ENCODE measurements at regions not wholly inside any gene's neighbourhood (a gene's known extent, or its start where the extent isn't known, plus 50 kb on each side); places are given as distances from the start of the nearest gene placed in this dataset.
"Not testable (repeated sequence)": the region's sequence is repeated elsewhere in the genome, so short reads cannot be mapped to it uniquely, and the experiment has no call there.

- WGBS, 3 donors = 32 to 60% (median 35%) methylated on average over 7 of the region's 7 CpGs
- H3K27ac ChIP-seq (ENCODE audit: low read depth, low read length) = no peak overlapping the region
These were observed 51.5 kb upstream of the MAP3K1 start for GRCh38 chr5:56763711-56764466.

- H3K27ac ChIP-seq (ENCODE audit: low read depth, low read length) = no peak overlapping the region
- WGBS, 3 donors = 86 to 92% (median 89%) methylated on average over 1 of the region's 1 CpG
These were observed 52.2 kb upstream of the MAP3K1 start for GRCh38 chr5:56763182-56763581.

- H3K27ac ChIP-seq (ENCODE audit: low read depth, low read length) = no peak overlapping the region
- WGBS, 3 donors = 51 to 85% (median 58%) methylated on average over 4 of the region's 4 CpGs
These were observed 54.0 kb upstream of the MAP3K1 start for GRCh38 chr5:56761151-56761885.

GRCh38 chr5:56760723-56761122, 54.6 kb upstream of the MAP3K1 start:
- WGBS, 3 donors = 69 to 85% (median 71%) methylated on average over 5 of the region's 5 CpGs
- H3K27ac ChIP-seq (ENCODE audit: low read depth, low read length) = no peak overlapping the region

- 26 to 63% (median 60%) methylated on average over 4 of the region's 4 CpGs for WGBS, 3 donors
- H3K27ac ChIP-seq (ENCODE audit: low read depth, low read length) = no peak overlapping the region
These were observed 55.7 kb upstream of the MAP3K1 start for GRCh38 chr5:56759521-56760216.

GRCh38 chr5:56757077-56757476, 58.3 kb upstream of the MAP3K1 start:
- no peak overlapping the region for H3K27ac ChIP-seq (ENCODE audit: low read depth, low read length)
- WGBS, 3 donors = 70 to 88% (median 87%) methylated on average over 5 of the region's 5 CpGs

GRCh38 chr5:56755036-56755555, 60.3 kb upstream of the MAP3K1 start:
- H3K27ac ChIP-seq (ENCODE audit: low read depth, low read length) = no peak overlapping the region
- WGBS, 3 donors = 84 to 92% (median 86%) methylated on average over 3 of the region's 3 CpGs

- not testable (repeated sequence) for H3K27ac ChIP-seq (ENCODE audit: low read depth, low read length)
- WGBS, 3 donors = 81 to 95% (median 94%) methylated on average over 4 to 5 of the region's 5 CpGs
These were observed 61.8 kb upstream of the MAP3K1 start for GRCh38 chr5:56753588-56753987.

- WGBS, 3 donors = 63 to 71% (median 69%) methylated on average over 2 of the region's 2 CpGs
- H3K27ac ChIP-seq (ENCODE audit: low read depth, low read length) = no peak overlapping the region
These were observed 63.6 kb upstream of the MAP3K1 start for GRCh38 chr5:56751572-56752313.

GRCh38 chr5:56749842-56750241, 65.5 kb upstream of the MAP3K1 start:
- no peak overlapping the region for H3K27ac ChIP-seq (ENCODE audit: low read depth, low read length)
- WGBS, 3 donors = 81 to 96% (median 95%) methylated on average over 3 of the region's 3 CpGs

GRCh38 chr5:56746553-56747339, 68.6 kb upstream of the MAP3K1 start:
- 82 to 95% (median 94%) methylated on average over 4 of the region's 4 CpGs for WGBS, 3 donors
- H3K27ac ChIP-seq (ENCODE audit: low read depth, low read length) = no peak overlapping the region

GRCh38 chr5:56745864-56746263, 69.5 kb upstream of the MAP3K1 start:
- 95 to 97% (median 97%) methylated on average over 6 of the region's 6 CpGs for WGBS, 3 donors
- H3K27ac ChIP-seq (ENCODE audit: low read depth, low read length) = no peak overlapping the region

GRCh38 chr5:56740868-56741267, 74.5 kb upstream of the MAP3K1 start:
- no peak overlapping the region for H3K27ac ChIP-seq (ENCODE audit: low read depth, low read length)
- 88 to 99% (median 89%) methylated on average over 4 of the region's 4 CpGs for whole genome bisulfite sequencing, 3 donors

GRCh38 chr5:56739990-56740389, 75.4 kb upstream of the MAP3K1 start:
- WGBS, 3 donors = 29 to 51% (median 32%) methylated on average over 1 of the region's 1 CpG
- no peak overlapping the region for H3K27ac ChIP-seq (ENCODE audit: low read depth, low read length)

GRCh38 chr5:56737951-56738606, 77.3 kb upstream of the MAP3K1 start:
- 66 to 82% (median 77%) methylated on average over 6 of the region's 6 CpGs for WGBS, 3 donors
- no peak overlapping the region for H3K27ac ChIP-seq (ENCODE audit: low read depth, low read length)

- WGBS, 3 donors = 58 to 83% (median 58%) methylated on average over 5 of the region's 5 CpGs
- no peak overlapping the region for H3K27ac ChIP-seq (ENCODE audit: low read depth, low read length)
These were observed 78.2 kb upstream of the MAP3K1 start for GRCh38 chr5:56737002-56737621.
